Natural killer cell (primary cell): ENCODE measurements at regions not wholly inside any gene's neighbourhood (a gene's known extent, or its start where the extent isn't known, plus 50 kb on each side); places are given as distances from the start of the nearest gene placed in this dataset.

Source experiments
- ATAC-seq, 3 donors: fragments of 150-1000 bp in 2 of 3; fragments of 200-7000 bp in 1 of 3; cut with Tn5 transposase; 1 replicate in 1 of 3; 2 replicates in 2 of 3; pipeline ENCODE4 v1.10.0; 2021; ENCODE audit warnings: mild to moderate bottlenecking in 2 of 3, moderate library complexity in 2 of 3
- DNase-seq, 2 donors: peaks; one replicate each; pipeline versions ENCODE4 v3.0.0 to v3.0.0-alpha.2; 2013 to 2021; ENCODE audit warnings: mixed read lengths in 1 of 2
- H3K27ac ChIP-seq: one replicate; pipeline ENCODE4 v1.5.1; 2013; ENCODE audit warnings: mild to moderate bottlenecking, low read length
- H3K27me3 ChIP-seq: one replicate; pipeline ENCODE4 v1.6.1; 2013; ENCODE audit warnings: low read length; ENCODE audit not compliant: control insufficient read depth, insufficient read depth
- H3K36me3 ChIP-seq: one replicate; pipeline ENCODE4 v1.6.1; 2013; ENCODE audit warnings: low read length; ENCODE audit not compliant: control insufficient read depth, insufficient read depth
- H3K4me1 ChIP-seq: one replicate; pipeline ENCODE4 v1.6.1; 2013; ENCODE audit warnings: low read length; ENCODE audit not compliant: control insufficient read depth, insufficient read depth
- H3K4me3 ChIP-seq: one replicate; pipeline ENCODE4 v1.5.1; 2013; ENCODE audit warnings: low read length
- H3K9me3 ChIP-seq: one replicate; pipeline ENCODE4 v1.6.1; 2013; ENCODE audit warnings: low read length; ENCODE audit not compliant: control insufficient read depth, insufficient read depth
- H3K27ac Mint-ChIP-seq, 2 donors: one replicate each; pipeline ENCODE4 v1.8.0; 2022; ENCODE audit warnings: mild to moderate bottlenecking in 2 of 2, mixed read lengths in 2 of 2, moderate library complexity in 1 of 2
- H3K27me3 Mint-ChIP-seq, 2 donors: one replicate each; pipeline ENCODE4 v1.8.0; 2022; ENCODE audit warnings: low read depth in 2 of 2, mixed read lengths in 2 of 2
- H3K36me3 Mint-ChIP-seq: one replicate; pipeline ENCODE4 v1.8.0; 2022; ENCODE audit warnings: mixed read lengths
- H3K4me1 Mint-ChIP-seq, 2 donors: one replicate each; pipeline ENCODE4 v1.8.0; 2022; ENCODE audit warnings: mixed read lengths in 2 of 2
- H3K4me3 Mint-ChIP-seq: one replicate; pipeline ENCODE4 v1.8.0; 2022; ENCODE audit warnings: mild to moderate bottlenecking, moderate library complexity, mixed read lengths
- H3K9me3 Mint-ChIP-seq, 2 donors: one replicate each; pipeline ENCODE4 v1.8.0; 2022; ENCODE audit warnings: mixed read lengths in 2 of 2
- WGBS: methylation state at CpG from one replicate; pipeline ENCODE4 v1.1.7; 2013; ENCODE audit warnings: missing lambda C conversion rate; ENCODE audit not compliant: insufficient coverage; 5-methylcytosine and 5-hydroxymethylcytosine counted together
- intact Hi-C: fragments of 100-400 bp; cut with micrococcal nuclease; formaldehyde crosslinking; loops from one replicate; pipeline ENCODE4 v1.14.2; 2022
- TF ChIP-seq, protein P1 (sequence below): fragments of 200-600 bp; IDR thresholded peaks from one replicate; pipeline ENCODE4 v1.8.0; 2022; ENCODE audit warnings: antibody characterized with exemption

DNA sequence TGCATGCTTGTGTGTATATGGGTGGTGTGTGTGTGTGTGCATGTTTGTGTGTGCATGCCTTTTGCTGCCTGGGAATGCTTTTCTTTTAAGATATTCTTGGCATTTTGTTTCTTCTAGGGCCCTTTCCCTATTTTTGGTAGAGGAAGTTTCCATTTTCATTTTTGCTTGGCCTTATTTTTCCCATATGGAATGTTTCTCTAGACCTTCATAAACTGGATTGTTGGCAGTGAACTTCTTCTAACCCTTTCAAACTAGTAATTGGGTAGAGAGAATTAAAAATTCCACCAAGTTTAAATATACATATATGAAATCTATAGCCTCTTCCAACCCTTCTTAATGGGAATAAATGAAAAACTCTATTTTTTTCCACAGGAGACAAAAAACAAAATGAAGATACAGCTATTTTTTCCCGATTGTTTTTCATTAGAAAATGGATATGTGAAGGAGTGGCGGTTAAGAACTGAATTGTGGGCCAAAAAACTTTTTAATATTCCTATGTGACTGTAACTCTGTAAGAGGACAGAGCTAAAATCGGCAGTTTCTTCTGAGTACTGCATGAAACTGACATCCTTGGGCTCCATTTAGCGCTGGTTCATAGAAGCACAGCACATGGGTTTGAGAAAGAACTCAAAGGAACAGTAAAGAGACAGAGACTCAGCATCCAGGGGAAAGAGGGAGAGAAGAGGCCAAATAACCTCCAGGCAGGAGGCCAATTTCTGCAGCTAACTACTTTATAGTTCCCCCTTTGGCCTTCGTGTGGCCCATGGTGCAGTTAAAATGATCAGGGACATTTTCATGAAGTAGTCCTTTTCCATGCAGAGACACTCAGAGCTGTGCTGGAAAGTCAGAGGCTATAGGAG is 102.1 kb downstream of the TMEM170B start:
- no peaks in the 10 kb centered on the region for H3K9me3 Mint-ChIP-seq
- no peaks in the 10 kb centered on the region for H3K4me1 Mint-ChIP-seq
- no peak for ATAC-seq
- DNase-seq, result no peak
- Histone ChIP-seq H3K4me3 (no peak overlapping the region), H3K4me1 (no peaks in the 10 kb centered on the region), H3K27ac (no peak overlapping the region), H3K27me3 (no peaks in the 10 kb centered on the region), H3K9me3 (no peaks in the 10 kb centered on the region), H3K36me3 (no peaks in the 10 kb centered on the region)
- TF ChIP-seq, protein P1, sequence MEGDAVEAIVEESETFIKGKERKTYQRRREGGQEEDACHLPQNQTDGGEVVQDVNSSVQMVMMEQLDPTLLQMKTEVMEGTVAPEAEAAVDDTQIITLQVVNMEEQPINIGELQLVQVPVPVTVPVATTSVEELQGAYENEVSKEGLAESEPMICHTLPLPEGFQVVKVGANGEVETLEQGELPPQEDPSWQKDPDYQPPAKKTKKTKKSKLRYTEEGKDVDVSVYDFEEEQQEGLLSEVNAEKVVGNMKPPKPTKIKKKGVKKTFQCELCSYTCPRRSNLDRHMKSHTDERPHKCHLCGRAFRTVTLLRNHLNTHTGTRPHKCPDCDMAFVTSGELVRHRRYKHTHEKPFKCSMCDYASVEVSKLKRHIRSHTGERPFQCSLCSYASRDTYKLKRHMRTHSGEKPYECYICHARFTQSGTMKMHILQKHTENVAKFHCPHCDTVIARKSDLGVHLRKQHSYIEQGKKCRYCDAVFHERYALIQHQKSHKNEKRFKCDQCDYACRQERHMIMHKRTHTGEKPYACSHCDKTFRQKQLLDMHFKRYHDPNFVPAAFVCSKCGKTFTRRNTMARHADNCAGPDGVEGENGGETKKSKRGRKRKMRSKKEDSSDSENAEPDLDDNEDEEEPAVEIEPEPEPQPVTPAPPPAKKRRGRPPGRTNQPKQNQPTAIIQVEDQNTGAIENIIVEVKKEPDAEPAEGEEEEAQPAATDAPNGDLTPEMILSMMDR, result no peak
- H3K27me3 Mint-ChIP-seq, result peaks cover 0 to 10% of the 10 kb centered on the region in 2 donors
- intact Hi-C loops, result no loop called here
- H3K27ac Mint-ChIP-seq, result no peak overlapping the region
- WGBS, result 78% methylated on average over 5 of the region's 5 CpGs
- no peak overlapping the region for H3K4me3 Mint-ChIP-seq
- H3K36me3 Mint-ChIP-seq, result no peaks in the 10 kb centered on the region

DNA sequence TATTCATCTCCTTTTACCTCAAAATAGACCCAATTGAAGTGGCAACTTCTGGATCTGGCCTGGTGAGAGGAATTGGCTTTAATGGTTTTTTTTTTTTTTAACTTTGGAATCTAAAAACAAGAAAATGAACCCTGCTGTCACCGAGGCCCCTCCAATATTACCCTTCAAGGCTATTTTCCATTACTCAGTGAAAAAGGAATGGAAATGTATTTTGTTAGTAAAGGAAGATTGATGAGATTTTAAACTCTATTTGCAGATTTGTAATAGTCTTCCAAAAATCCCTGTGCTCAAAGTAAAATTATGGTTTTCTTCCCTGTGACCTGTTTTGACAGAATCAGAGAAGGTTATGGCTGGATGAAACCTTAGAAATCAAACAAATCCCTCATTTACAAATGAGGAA is 102.9 kb downstream of the TMEM170B start:
- Mint-ChIP-seq H3K9me3 (no peaks in the 10 kb centered on the region), H3K4me1 (no peaks in the 10 kb centered on the region), H3K4me3 (no peak overlapping the region), H3K27ac (no peak overlapping the region), H3K27me3 (peaks cover 0 to 19% of the 10 kb centered on the region in 2 donors), H3K36me3 (no peaks in the 10 kb centered on the region)
- H3K36me3 ChIP-seq, result no peaks in the 10 kb centered on the region
- H3K9me3 ChIP-seq, result no peaks in the 10 kb centered on the region
- H3K4me1 ChIP-seq, result no peaks in the 10 kb centered on the region
- DNase-seq (no peak), ATAC-seq (no peak)
- no peak overlapping the region for H3K4me3 ChIP-seq
- intact Hi-C loops, result no loop called here
- no CpG with 5 or more reads among the region's 1 CpG for WGBS
- no peaks in the 10 kb centered on the region for H3K27me3 ChIP-seq
- no peak overlapping the region for H3K27ac ChIP-seq
- TF ChIP-seq, protein P1, result no peak

DNA sequence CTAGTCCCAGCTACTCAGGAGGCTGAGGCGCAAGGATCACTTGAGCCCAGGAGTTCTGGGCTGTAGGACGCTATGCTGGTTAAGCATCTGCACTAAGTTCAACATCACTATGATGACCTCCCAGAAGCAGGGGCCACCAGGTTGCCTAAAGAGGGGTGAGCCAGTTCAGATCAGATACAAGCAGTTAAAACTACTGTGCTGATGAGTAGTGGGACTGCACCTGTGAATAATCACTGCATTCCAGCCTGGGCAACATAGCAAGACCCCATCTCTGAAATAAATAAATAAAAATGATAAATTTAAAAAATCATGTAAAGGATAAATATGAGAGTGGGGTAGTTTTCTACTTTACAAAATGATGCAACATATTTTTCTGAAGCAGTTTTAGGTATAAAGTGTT is 106.5 kb downstream of the TMEM170B start:
- no peak overlapping the region for H3K4me3 Mint-ChIP-seq
- H3K36me3 Mint-ChIP-seq, result no peaks in the 10 kb centered on the region
- H3K27me3 ChIP-seq, result no peaks in the 10 kb centered on the region
- TF ChIP-seq, protein P1, result no peak
- H3K4me1 Mint-ChIP-seq, result no peaks in the 10 kb centered on the region
- H3K4me1 ChIP-seq, result no peaks in the 10 kb centered on the region
- ATAC-seq (no peak), DNase-seq (no peak)
- peaks cover 0 to 19% of the 10 kb centered on the region in 2 donors for H3K27me3 Mint-ChIP-seq
- H3K27ac Mint-ChIP-seq, result no peak overlapping the region
- intact Hi-C loops, result no loop called here
- no peaks in the 10 kb centered on the region for H3K36me3 ChIP-seq
- no peak overlapping the region for H3K27ac ChIP-seq
- H3K9me3 Mint-ChIP-seq, result no peaks in the 10 kb centered on the region
- H3K9me3 ChIP-seq, result no peaks in the 10 kb centered on the region
- WGBS, result 100% methylated on average over 2 of the region's 2 CpGs
- H3K4me3 ChIP-seq, result no peak overlapping the region

DNA sequence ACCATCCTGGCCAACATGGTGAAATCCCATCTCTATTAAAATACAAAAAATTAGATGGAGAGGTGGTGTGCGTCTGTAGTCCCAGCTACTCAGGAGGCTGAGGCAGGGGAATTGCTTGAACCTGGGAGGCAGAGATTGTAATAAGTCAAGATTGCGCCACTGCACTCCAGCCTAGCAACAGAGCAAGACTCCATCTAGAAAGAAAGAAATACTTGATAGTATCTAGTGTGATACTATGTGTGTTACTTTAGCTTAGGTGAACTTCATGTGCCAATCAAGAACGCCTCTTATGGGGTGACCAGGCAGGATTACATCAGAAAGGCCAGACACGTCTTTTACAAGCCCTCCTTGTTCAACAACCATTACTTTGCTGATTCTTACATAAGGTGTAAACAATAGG is 107.1 kb downstream of the TMEM170B start:
- Histone ChIP-seq H3K36me3 (no peaks in the 10 kb centered on the region), H3K27ac (no peak overlapping the region), H3K4me1 (no peaks in the 10 kb centered on the region), H3K4me3 (no peak overlapping the region), H3K9me3 (no peaks in the 10 kb centered on the region), H3K27me3 (no peaks in the 10 kb centered on the region)
- TF ChIP-seq, protein P1, result no peak
- ATAC-seq, result no peak
- WGBS, result 96% methylated on average over 3 of the region's 4 CpGs
- no peak for DNase-seq
- Mint-ChIP-seq H3K27ac (no peak overlapping the region), H3K4me3 (no peak overlapping the region), H3K36me3 (no peaks in the 10 kb centered on the region), H3K4me1 (no peaks in the 10 kb centered on the region), H3K9me3 (no peaks in the 10 kb centered on the region), H3K27me3 (peaks cover 0 to 19% of the 10 kb centered on the region in 2 donors)
- intact Hi-C loops, result no loop called here
